SU-DHL-6 (cell line): ENCODE measurements at regions not wholly inside any gene's neighbourhood (a gene's known extent, or its start where the extent isn't known, plus 50 kb on each side); places are given as distances from the start of the nearest gene placed in this dataset.

Experiments
- H2AFZ ChIP-seq: fragments of 200-600 bp; sonication (generic); 2 replicates; pipeline ENCODE4 v1.6.1; 2014; ENCODE audit warnings: low read depth, mild to moderate bottlenecking, moderate library complexity, mixed read lengths, antibody characterized with exemption, low read length; ENCODE audit not compliant: severe bottlenecking
- H3F3A ChIP-seq: fragments of 200-600 bp; shearing (Covaris generic); 2 replicates; pipeline ENCODE4 v1.6.0; 2016; ENCODE audit warnings: antibody characterized with exemption, mild to moderate bottlenecking; ENCODE audit not compliant: insufficient read depth
- H3K27ac ChIP-seq: fragments of 200-600 bp; sonication (generic); 2 replicates; pipeline ENCODE4 v1.5.1; 2016; ENCODE audit warnings: low read depth, mild to moderate bottlenecking, low read length, moderate library complexity, mixed read lengths
- H3K27me3 ChIP-seq: fragments of 200-600 bp; sonication (generic), shearing (Covaris generic); 2 replicates; pipeline ENCODE4 v1.6.0; 2014; ENCODE audit warnings: mild to moderate bottlenecking, low read length
- H3K36me3 ChIP-seq: fragments of 200-600 bp; sonication (generic); 2 replicates; pipeline ENCODE4 v1.6.1; 2014; ENCODE audit warnings: mild to moderate bottlenecking, low read length, mixed read lengths
- H3K4me2 ChIP-seq: fragments of 300-600, 200-600 bp; shearing (Covaris generic), sonication (generic); 2 replicates; pipeline ENCODE4 v1.6.0; 2014; ENCODE audit warnings: low read length, low read depth, mild to moderate bottlenecking; ENCODE audit not compliant: poor library complexity, severe bottlenecking
- H3K4me3 ChIP-seq: fragments of 200-600 bp; sonication (generic); 2 replicates; pipeline ENCODE4 v1.5.1; 2014; ENCODE audit warnings: antibody characterized with exemption, low read length, mild to moderate bottlenecking, mixed read lengths; ENCODE audit not compliant: insufficient read depth, poor library complexity, severe bottlenecking
- H3K79me2 ChIP-seq: fragments of 200-600 bp; sonication (generic); 2 replicates; pipeline ENCODE4 v1.6.1; 2014; ENCODE audit warnings: mild to moderate bottlenecking, low read length, moderate library complexity; ENCODE audit not compliant: insufficient read depth
- H3K9ac ChIP-seq: fragments of 200-600 bp; sonication (generic); 2 replicates; pipeline ENCODE4 v1.7.0; 2014; ENCODE audit warnings: mild to moderate bottlenecking, low read length
- H3K9me2 ChIP-seq: fragments of 200-600 bp; sonication (generic); replicated peaks from 2 replicates; pipeline ENCODE4 v1.6.1; 2014; ENCODE audit warnings: low read length; ENCODE audit not compliant: insufficient read depth
- H3K9me3 ChIP-seq: fragments of 200-600 bp; sonication (generic); 2 replicates; pipeline ENCODE4 v1.6.1; 2014; ENCODE audit warnings: low read length, mixed read lengths; ENCODE audit not compliant: insufficient read depth
- H4K20me1 ChIP-seq: fragments of 200-600 bp; sonication (generic); 2 replicates; pipeline ENCODE4 v1.6.1; 2014; ENCODE audit warnings: low read depth, mild to moderate bottlenecking, antibody characterized with exemption, low read length, moderate library complexity, mixed read lengths
- EZH2phosphoT487 ChIP-seq: fragments of 200-600 bp; sonication (generic), shearing (Covaris generic); conservative IDR thresholded peaks from 2 replicates; pipeline ENCODE4 v1.6.1; 2018; ENCODE audit warnings: mild to moderate bottlenecking, antibody characterized with exemption, low read length, moderate library complexity, mixed read lengths
- TF ChIP-seq, protein P1 (sequence below): fragments of 200-600 bp; sonication (generic); IDR thresholded peaks from one replicate; pipeline ENCODE4 v1.5.1; 2017; ENCODE audit warnings: antibody characterized with exemption, mild to moderate bottlenecking, low read length, moderate library complexity; ENCODE audit not compliant: insufficient read depth, poor library complexity, severe bottlenecking

DNA sequence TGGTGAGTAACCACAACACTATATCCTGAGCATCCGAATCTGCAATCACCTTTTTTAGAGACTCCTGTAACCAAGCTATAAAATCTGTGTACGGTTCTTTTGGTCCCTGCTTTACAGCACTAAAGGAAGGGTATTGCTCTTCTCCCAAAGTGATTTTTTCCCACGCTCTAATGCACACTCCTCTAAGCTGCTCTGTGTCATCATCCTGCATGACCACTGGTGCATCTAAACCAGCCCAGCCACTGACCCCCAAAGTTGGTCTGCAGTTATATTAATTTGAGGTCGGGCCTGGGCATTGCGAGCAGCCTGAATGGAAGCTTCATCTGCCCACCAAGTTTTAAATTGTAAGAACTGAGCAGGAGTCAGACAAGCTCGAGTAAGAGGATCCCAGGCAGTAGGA, 480.0 kb downstream of the PTPRU start:
- Histone ChIP-seq H3K9me3 (no peaks in the 10 kb centered on the region), H3K79me2 (no peaks in the 10 kb centered on the region), H3K9me2 (no peaks in the 10 kb centered on the region), H3K27me3 (no peaks in the 10 kb centered on the region), H3F3A (no peaks in the 10 kb centered on the region), H3K9ac (no peak overlapping the region), H2AFZ (no peak overlapping the region), H4K20me1 (no peaks in the 10 kb centered on the region), H3K36me3 (no peaks in the 10 kb centered on the region), H3K27ac (no peak overlapping the region), H3K4me3 (no peak overlapping the region), H3K4me2 (no peak overlapping the region)
- TF ChIP-seq, protein P1, sequence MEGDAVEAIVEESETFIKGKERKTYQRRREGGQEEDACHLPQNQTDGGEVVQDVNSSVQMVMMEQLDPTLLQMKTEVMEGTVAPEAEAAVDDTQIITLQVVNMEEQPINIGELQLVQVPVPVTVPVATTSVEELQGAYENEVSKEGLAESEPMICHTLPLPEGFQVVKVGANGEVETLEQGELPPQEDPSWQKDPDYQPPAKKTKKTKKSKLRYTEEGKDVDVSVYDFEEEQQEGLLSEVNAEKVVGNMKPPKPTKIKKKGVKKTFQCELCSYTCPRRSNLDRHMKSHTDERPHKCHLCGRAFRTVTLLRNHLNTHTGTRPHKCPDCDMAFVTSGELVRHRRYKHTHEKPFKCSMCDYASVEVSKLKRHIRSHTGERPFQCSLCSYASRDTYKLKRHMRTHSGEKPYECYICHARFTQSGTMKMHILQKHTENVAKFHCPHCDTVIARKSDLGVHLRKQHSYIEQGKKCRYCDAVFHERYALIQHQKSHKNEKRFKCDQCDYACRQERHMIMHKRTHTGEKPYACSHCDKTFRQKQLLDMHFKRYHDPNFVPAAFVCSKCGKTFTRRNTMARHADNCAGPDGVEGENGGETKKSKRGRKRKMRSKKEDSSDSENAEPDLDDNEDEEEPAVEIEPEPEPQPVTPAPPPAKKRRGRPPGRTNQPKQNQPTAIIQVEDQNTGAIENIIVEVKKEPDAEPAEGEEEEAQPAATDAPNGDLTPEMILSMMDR = no peak
- no peak for TF ChIP-seq EZH2phosphoT487

DNA sequence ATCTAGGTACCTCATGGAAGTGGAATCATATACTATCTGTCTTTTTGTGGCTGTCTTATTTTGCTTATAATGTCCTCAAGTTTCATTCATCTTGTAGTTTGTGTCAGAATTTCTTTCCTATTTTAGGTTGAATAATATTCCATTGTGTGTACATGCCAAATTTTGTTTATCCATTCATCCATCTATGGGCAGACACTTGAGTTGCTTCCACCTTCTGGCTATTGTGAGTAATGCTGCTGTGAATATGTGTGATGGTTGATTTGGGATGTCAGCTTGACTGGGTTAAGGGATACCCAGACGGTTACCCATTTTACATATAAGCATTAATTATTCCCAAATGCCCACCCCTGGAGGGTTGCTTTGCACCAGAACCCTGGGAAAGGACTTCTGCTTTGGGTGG, 477.5 kb downstream of the PTPRU start:
- H3F3A ChIP-seq = no peaks in the 10 kb centered on the region
- H3K27me3 ChIP-seq = no peaks in the 10 kb centered on the region
- H3K36me3 ChIP-seq = no peaks in the 10 kb centered on the region
- H3K9me3 ChIP-seq = no peaks in the 10 kb centered on the region
- no peak overlapping the region for H3K4me3 ChIP-seq
- no peak overlapping the region for H2AFZ ChIP-seq
- H3K9me2 ChIP-seq = no peaks in the 10 kb centered on the region
- TF ChIP-seq, protein P1 = no peak
- TF ChIP-seq EZH2phosphoT487 = no peak
- H3K27ac ChIP-seq = no peak overlapping the region
- no peak overlapping the region for H3K9ac ChIP-seq
- no peaks in the 10 kb centered on the region for H4K20me1 ChIP-seq
- H3K79me2 ChIP-seq = no peaks in the 10 kb centered on the region
- no peak overlapping the region for H3K4me2 ChIP-seq

DNA sequence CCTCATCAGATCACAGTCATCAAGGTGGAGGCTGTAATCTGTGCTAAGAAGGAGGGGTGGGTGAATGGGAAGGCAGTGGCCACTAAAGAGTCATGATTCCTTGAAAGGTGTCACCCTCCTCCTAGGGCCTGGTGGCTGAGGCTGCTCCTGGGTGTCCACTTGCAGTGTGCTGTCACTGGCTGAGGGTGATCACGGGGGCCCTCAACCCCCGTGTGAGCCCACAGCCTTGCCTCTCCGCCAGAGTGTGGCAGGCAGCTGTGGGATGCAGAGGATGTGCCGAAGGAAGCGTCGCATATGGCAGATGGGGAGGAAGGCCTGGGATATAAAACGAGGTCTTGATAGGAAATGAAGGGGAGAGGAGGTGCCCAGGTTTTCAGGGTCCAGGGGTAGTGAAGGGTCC, 476.5 kb downstream of the PTPRU start:
- TF ChIP-seq, protein P1 = no peak
- no peak for TF ChIP-seq EZH2phosphoT487
- Histone ChIP-seq H2AFZ (no peak overlapping the region), H3K9ac (no peak overlapping the region), H3K9me2 (no peaks in the 10 kb centered on the region), H3K79me2 (no peaks in the 10 kb centered on the region), H3K4me3 (no peak overlapping the region), H3K9me3 (no peaks in the 10 kb centered on the region), H3K27me3 (no peaks in the 10 kb centered on the region), H3K36me3 (no peaks in the 10 kb centered on the region), H3F3A (no peaks in the 10 kb centered on the region), H3K4me2 (no peak overlapping the region), H4K20me1 (no peaks in the 10 kb centered on the region), H3K27ac (no peak overlapping the region)

- H3K79me2 ChIP-seq = no peaks in the 10 kb centered on the region
- H3K27ac ChIP-seq = no peak overlapping the region
- no peak overlapping the region for H3K9ac ChIP-seq
- no peak overlapping the region for H2AFZ ChIP-seq
- no peaks in the 10 kb centered on the region for H3K9me3 ChIP-seq
- H3F3A ChIP-seq = no peaks in the 10 kb centered on the region
- no peak overlapping the region for H3K4me2 ChIP-seq
- H4K20me1 ChIP-seq = no peaks in the 10 kb centered on the region
- TF ChIP-seq EZH2phosphoT487 = no peak
- TF ChIP-seq, protein P1 = no peak
- no peaks in the 10 kb centered on the region for H3K36me3 ChIP-seq
- H3K9me2 ChIP-seq = no peaks in the 10 kb centered on the region
- H3K27me3 ChIP-seq = no peaks in the 10 kb centered on the region
- no peak overlapping the region for H3K4me3 ChIP-seq
These were observed 475.9 kb downstream of the PTPRU start for GRCh38 chr1:29712284-29712651.
